Panc1 (cell line): ENCODE measurements at regions not wholly inside any gene's neighbourhood (a gene's known extent, or its start where the extent isn't known, plus 50 kb on each side); places are given as distances from the start of the nearest gene placed in this dataset.

Source experiments
- CTCF ChIP-seq: fragments of 450-650 bp; IDR thresholded peaks from 2 replicates; pipeline ENCODE4 v1.5.1; 2017; ENCODE audit warnings: mild to moderate bottlenecking
- POLR2AphosphoS5 ChIP-seq: IDR thresholded peaks from 2 replicates; pipeline ENCODE4 v1.6.1; 2012; ENCODE audit warnings: mild to moderate bottlenecking, low read depth, low read length, moderate library complexity

DNA sequence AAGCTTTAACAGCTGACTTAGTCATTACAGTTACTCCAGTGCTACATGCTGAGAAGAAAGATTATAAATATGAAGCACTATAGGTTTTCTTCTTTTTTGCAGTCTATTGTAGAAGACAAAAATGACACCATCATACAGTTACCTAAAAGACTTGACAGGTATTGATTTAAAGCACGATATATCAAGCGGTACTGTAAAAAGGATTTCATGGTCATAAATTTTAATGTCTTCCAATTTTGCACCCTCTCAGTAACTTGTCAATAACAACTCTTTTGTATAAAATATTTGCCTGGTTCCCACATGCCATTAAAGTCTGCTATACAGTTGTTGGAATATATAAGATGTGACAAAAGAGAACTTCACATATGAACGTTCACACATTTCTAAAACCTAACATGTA is 102.8 kb downstream of the ZIC5 start:
- no peak for TF ChIP-seq POLR2AphosphoS5
- TF ChIP-seq CTCF: no peak
